GM13976 (cell line): ENCODE measurements at regions not wholly inside any gene's neighbourhood (a gene's known extent, or its start where the extent isn't known, plus 50 kb on each side); places are given as distances from the start of the nearest gene placed in this dataset.
"Not testable (repeated sequence)": the region's sequence is repeated elsewhere in the genome, so short reads cannot be mapped to it uniquely, and the experiment has no call there.

Experiments used
- DNase-seq: peaks from one replicate; pipeline ENCODE4 v3.0.0; 2012; ENCODE audit warnings: low spot score
- in situ Hi-C: fragments of 300-500 bp; cut with MboI; formaldehyde crosslinking; loops from one replicate; pipeline ENCODE4 v1.12.0; 2022; ENCODE audit warnings: low sequenced_read_pairs, mixed read lengths, inconsistent platforms; ENCODE audit not compliant: unreplicated experiment
- TF ChIP-seq, protein P1 (sequence below): IDR thresholded peaks from 2 replicates; pipeline ENCODE4 v1.5.1; 2012; ENCODE audit warnings: borderline replicate concordance, mild to moderate bottlenecking; ENCODE audit not compliant: insufficient read depth; ENCODE audit errors: extremely low read depth, missing control alignments, control extremely low read depth

- TF ChIP-seq, protein P1, sequence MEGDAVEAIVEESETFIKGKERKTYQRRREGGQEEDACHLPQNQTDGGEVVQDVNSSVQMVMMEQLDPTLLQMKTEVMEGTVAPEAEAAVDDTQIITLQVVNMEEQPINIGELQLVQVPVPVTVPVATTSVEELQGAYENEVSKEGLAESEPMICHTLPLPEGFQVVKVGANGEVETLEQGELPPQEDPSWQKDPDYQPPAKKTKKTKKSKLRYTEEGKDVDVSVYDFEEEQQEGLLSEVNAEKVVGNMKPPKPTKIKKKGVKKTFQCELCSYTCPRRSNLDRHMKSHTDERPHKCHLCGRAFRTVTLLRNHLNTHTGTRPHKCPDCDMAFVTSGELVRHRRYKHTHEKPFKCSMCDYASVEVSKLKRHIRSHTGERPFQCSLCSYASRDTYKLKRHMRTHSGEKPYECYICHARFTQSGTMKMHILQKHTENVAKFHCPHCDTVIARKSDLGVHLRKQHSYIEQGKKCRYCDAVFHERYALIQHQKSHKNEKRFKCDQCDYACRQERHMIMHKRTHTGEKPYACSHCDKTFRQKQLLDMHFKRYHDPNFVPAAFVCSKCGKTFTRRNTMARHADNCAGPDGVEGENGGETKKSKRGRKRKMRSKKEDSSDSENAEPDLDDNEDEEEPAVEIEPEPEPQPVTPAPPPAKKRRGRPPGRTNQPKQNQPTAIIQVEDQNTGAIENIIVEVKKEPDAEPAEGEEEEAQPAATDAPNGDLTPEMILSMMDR, result no peak
- in situ Hi-C loops, result no loop called here
- DNase-seq, result no peak
These were observed 794.5 kb upstream of the GRM7 start for GRCh38 chr3:6066397-6066796.

- in situ Hi-C loops, DNase-seq: not testable (repeated sequence)
These were observed 793.9 kb upstream of the GRM7 start for GRCh38 chr3:6066868-6067578.

- DNase-seq, result no peak
- in situ Hi-C loops, result no loop called here
- TF ChIP-seq, protein P1, result no peak
These were observed 786.0 kb upstream of the GRM7 start for GRCh38 chr3:6074952-6075351.

- in situ Hi-C loops, result no loop called here
- TF ChIP-seq, protein P1, result no peak
- no peak for DNase-seq
These were observed 782.5 kb upstream of the GRM7 start for GRCh38 chr3:6078436-6078835.

GRCh38 chr3:6079011-6079410 is 781.9 kb upstream of the GRM7 start:
- TF ChIP-seq, protein P1, result no peak
- DNase-seq, result no peak
- in situ Hi-C loops, result no loop called here

GRCh38 chr3:6079561-6080179 is 781.2 kb upstream of the GRM7 start:
- in situ Hi-C loops, result no loop called here
- TF ChIP-seq, protein P1, result no peak
- no peak for DNase-seq

GRCh38 chr3:6088433-6088832 is 772.5 kb upstream of the GRM7 start:
- TF ChIP-seq, protein P1, result no peak
- DNase-seq, result no peak
- in situ Hi-C loops, result no loop called here
